NT2/D1 (cell line): ENCODE measurements at regions not wholly inside any gene's neighbourhood (a gene's known extent, or its start where the extent isn't known, plus 50 kb on each side); places are given as distances from the start of the nearest gene placed in this dataset.

Experiments used
- DNase-seq: peaks from one replicate; pipeline ENCODE4 v3.0.0-alpha.2; 2011; ENCODE audit warnings: low read depth, low spot score
- H3K27me3 ChIP-seq: 2 replicates; pipeline ENCODE4 v1.6.0; 2011; ENCODE audit warnings: mild to moderate bottlenecking; ENCODE audit not compliant: insufficient read length, insufficient read depth
- H3K36me3 ChIP-seq: 2 replicates; pipeline ENCODE4 v1.6.1; 2011; ENCODE audit warnings: mild to moderate bottlenecking, low read length, mixed read lengths; ENCODE audit not compliant: insufficient read depth, insufficient read length
- H3K4me1 ChIP-seq: 2 replicates; pipeline ENCODE4 v1.5.1; 2011; ENCODE audit not compliant: insufficient read depth, insufficient read length
- H3K4me3 ChIP-seq: 2 replicates; pipeline ENCODE4 v1.5.1; 2011; ENCODE audit warnings: low read depth; ENCODE audit not compliant: insufficient read length
- H3K9ac ChIP-seq: 2 replicates; pipeline ENCODE4 v1.6.0; 2011; ENCODE audit warnings: low read depth; ENCODE audit not compliant: insufficient read length
- H3K9me3 ChIP-seq: 2 replicates; pipeline ENCODE4 v1.5.1; 2011; ENCODE audit warnings: mild to moderate bottlenecking, low read length; ENCODE audit not compliant: insufficient read depth
- SUZ12 ChIP-seq: IDR thresholded peaks from 2 replicates; pipeline ENCODE4 v1.6.1; 2011; ENCODE audit not compliant: insufficient read length, insufficient read depth; ENCODE audit errors: extremely low read depth
- YY1 ChIP-seq: IDR thresholded peaks from 2 replicates; pipeline ENCODE4 v1.6.1; 2011; ENCODE audit not compliant: insufficient read length, insufficient read depth
- ZNF274 ChIP-seq: IDR thresholded peaks from 2 replicates; pipeline ENCODE4 v1.6.1; 2011; ENCODE audit warnings: mild to moderate bottlenecking, low read depth, low read length

GRCh38 chr6:44663860-44664634 lies 276.5 kb downstream of the CDC5L start:
- TF ChIP-seq SUZ12 (no peak), ZNF274 (no peak), YY1 (no peak)
- DNase-seq = no peak
- Histone ChIP-seq H3K27me3 (no peaks in the 10 kb centered on the region), H3K4me1 (peaks cover 31% of the 10 kb centered on the region), H3K36me3 (no peaks in the 10 kb centered on the region), H3K9me3 (no peaks in the 10 kb centered on the region), H3K9ac (no peak overlapping the region), H3K4me3 (no peak overlapping the region)

GRCh38 chr6:44664716-44665115 lies 277.2 kb downstream of the CDC5L start:
- Histone ChIP-seq H3K4me1 (peaks cover 31% of the 10 kb centered on the region), H3K9me3 (no peaks in the 10 kb centered on the region), H3K36me3 (no peaks in the 10 kb centered on the region), H3K27me3 (no peaks in the 10 kb centered on the region), H3K4me3 (no peak overlapping the region), H3K9ac (peak overlapping the region; percentile 44)
- no peak for DNase-seq
- TF ChIP-seq SUZ12 = no peak

DNA sequence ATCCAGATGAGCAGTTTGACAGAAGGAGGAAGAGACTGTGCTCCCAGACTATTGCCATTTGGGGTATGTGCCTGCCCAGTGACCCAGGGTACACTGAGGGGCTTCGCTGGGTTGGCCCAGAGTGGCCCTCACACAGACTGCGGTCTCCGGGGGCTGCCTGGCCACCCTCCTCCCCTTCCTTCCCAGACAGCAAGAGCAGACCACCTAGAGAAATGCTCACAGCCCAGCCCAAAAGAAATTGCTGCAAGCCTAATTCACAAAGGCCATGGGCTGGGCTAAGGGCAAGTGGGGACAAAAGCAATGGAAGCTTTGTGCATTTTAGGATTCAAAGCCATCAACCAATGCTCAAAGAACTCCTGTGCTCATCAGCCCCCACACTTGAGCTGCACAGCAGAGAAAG lies 277.6 kb downstream of the CDC5L start:
- no peak overlapping the region for H3K4me3 ChIP-seq
- TF ChIP-seq ZNF274 = no peak
- no peak for TF ChIP-seq SUZ12
- DNase-seq = no peak
- no peaks in the 10 kb centered on the region; the same call in 1 of the 2 replicates for H3K9me3 ChIP-seq
- H3K36me3 ChIP-seq = no peaks in the 10 kb centered on the region
- H3K27me3 ChIP-seq = no peaks in the 10 kb centered on the region
- peak overlapping the region; percentile 44 for H3K9ac ChIP-seq
- peaks cover 31% of the 10 kb centered on the region for H3K4me1 ChIP-seq

DNA sequence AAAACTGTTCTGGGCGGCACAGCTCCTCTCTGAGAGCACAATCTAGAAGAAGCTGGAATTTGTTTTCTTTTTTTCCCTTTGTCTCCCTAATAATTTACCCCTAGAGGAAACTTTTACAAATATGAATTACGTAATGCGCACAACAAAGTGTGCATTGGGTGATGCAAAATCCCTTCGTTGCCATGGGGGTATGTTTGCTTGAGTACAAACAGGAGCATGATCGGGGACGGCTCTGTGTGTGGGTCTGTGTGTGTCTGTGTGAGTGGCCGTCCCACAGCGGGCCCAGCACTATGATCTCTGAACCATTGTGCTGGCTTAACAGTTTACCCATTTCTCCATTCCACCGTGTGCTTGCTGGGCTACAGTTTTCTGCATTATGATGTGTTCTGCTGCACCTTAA lies 278.2 kb downstream of the CDC5L start:
- H3K4me1 ChIP-seq = peaks cover 32% of the 10 kb centered on the region
- TF ChIP-seq ZNF274 = no peak
- TF ChIP-seq SUZ12 = no peak
- no peak for TF ChIP-seq YY1
- DNase-seq = no peak
- H3K9me3 ChIP-seq = no peaks in the 10 kb centered on the region; the same call in 1 of the 2 replicates
- peak overlapping the region; percentile 56 for H3K9ac ChIP-seq
- no peaks in the 10 kb centered on the region for H3K36me3 ChIP-seq
- H3K27me3 ChIP-seq = no peaks in the 10 kb centered on the region
- no peak overlapping the region for H3K4me3 ChIP-seq

- no peak for DNase-seq
- TF ChIP-seq YY1 = no peak
- no peak for TF ChIP-seq SUZ12
- TF ChIP-seq ZNF274 = no peak
- H3K36me3 ChIP-seq = no peaks in the 10 kb centered on the region
- peak overlapping the region; percentile 56 for H3K9ac ChIP-seq
- H3K4me1 ChIP-seq = peaks cover 31% of the 10 kb centered on the region
- H3K9me3 ChIP-seq = no peaks in the 10 kb centered on the region; the same call in 1 of the 2 replicates
- H3K27me3 ChIP-seq = no peaks in the 10 kb centered on the region
- H3K4me3 ChIP-seq = no peak overlapping the region
These were observed 278.8 kb downstream of the CDC5L start for GRCh38 chr6:44666324-44666723.

DNA sequence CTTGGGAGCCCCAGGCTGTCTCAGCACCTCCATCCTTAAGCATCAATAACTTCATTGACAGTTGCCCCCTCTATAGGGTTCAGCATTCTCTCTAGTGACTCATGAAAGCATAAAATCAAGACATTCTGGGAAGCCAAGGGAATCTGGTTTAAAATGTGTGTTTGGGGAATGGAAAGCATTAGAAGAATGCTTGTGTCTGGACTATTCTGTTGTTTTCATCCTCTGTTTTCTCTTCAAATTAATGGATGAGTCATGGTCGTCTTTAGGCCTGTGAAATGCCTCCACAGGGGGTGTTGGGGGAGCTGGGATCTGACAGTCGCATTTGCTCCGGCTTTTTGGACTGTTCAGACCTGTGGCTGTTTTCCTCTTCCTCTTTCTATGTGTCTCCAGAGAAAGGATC lies 279.7 kb downstream of the CDC5L start:
- TF ChIP-seq ZNF274 (no peak), YY1 (no peak), SUZ12 (no peak)
- H3K4me3 ChIP-seq = no peak overlapping the region
- H3K27me3 ChIP-seq = no peaks in the 10 kb centered on the region
- DNase-seq = no peak
- peaks cover 31% of the 10 kb centered on the region for H3K4me1 ChIP-seq
- no peaks in the 10 kb centered on the region for H3K36me3 ChIP-seq
- H3K9me3 ChIP-seq = no peaks in the 10 kb centered on the region; the same call in 1 of the 2 replicates
- peak overlapping the region; percentile 50 for H3K9ac ChIP-seq

DNA sequence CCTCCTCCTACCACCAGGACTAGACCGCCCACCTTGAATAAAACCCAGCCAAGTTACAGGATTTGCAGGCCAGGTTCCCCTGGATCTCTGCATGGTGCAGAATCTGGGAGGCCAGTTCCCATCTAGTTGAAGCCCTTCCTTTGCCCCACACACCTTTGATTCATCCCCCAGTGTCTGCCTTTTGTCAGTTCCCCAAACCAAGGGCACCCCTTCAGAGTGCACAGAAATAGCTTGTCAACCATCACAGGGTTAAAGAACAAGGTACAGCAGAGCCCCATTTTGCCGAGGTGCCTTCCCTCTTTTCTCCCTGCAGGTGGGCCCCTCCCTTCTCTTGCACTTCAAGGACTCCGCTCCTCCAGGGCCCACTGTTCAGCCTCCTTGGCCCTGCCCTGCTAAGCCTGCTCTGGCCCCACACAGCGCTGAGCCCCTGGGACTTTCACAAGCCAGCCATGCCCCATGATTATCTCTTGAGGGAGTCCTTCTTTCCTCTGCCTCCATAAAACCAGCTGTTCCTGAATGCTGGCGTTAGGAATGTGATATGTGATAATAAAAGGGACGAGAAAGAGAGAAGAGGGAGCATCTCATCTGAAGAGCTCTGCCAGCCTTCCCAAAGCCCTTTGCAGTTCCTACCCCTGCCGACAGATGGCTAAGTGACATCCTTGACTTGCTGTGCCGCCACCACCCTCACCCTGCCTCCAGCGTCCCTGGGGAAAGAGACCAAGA lies 280.3 kb downstream of the CDC5L start:
- no peaks in the 10 kb centered on the region for H3K27me3 ChIP-seq
- H3K9ac ChIP-seq = peak overlapping the region; percentile 54
- H3K36me3 ChIP-seq = no peaks in the 10 kb centered on the region
- no peaks in the 10 kb centered on the region; the same call in 1 of the 2 replicates for H3K9me3 ChIP-seq
- no peak for TF ChIP-seq YY1
- no peak for TF ChIP-seq ZNF274
- no peak for TF ChIP-seq SUZ12
- H3K4me1 ChIP-seq = peaks cover 31% of the 10 kb centered on the region
- H3K4me3 ChIP-seq = no peak overlapping the region
- no peak for DNase-seq
